Activated CD4-positive, alpha-beta T cell treated with anti-CD3 and anti-CD28 coated beads, Interleukin-2, amount 50 U/mL, for 24 hours (primary cell): ENCODE measurements at regions not wholly inside any gene's neighbourhood (a gene's known extent, or its start where the extent isn't known, plus 50 kb on each side); places are given as distances from the start of the nearest gene placed in this dataset.
"Not testable (repeated sequence)": the region's sequence is repeated elsewhere in the genome, so short reads cannot be mapped to it uniquely, and the experiment has no call there.

Experiments
- DNase-seq, 2 donors: peaks; one replicate each; pipeline ENCODE4 v3.0.0-alpha.2; 2020; ENCODE audit warnings: low read depth in 1 of 2, low spot score in 1 of 2

GRCh38 chr9:31639451-31639850, 745.0 kb upstream of the ACO1 start:
- no peak for DNase-seq

GRCh38 chr9:31669311-31669710, 715.1 kb upstream of the ACO1 start:
- no peak for DNase-seq

GRCh38 chr9:31671011-31671410, 713.4 kb upstream of the ACO1 start:
- no peak for DNase-seq

- no peak for DNase-seq
Measured at GRCh38 chr9:31674264-31674663, 710.2 kb upstream of the ACO1 start.

- no peak for DNase-seq
Measured at GRCh38 chr9:31677415-31677814, 707.0 kb upstream of the ACO1 start.

- no peak for DNase-seq
Measured at GRCh38 chr9:31677877-31678276, 706.6 kb upstream of the ACO1 start.

- DNase-seq, result no peak
Measured at GRCh38 chr9:31683116-31683515, 701.3 kb upstream of the ACO1 start.

GRCh38 chr9:31697956-31698355, 686.5 kb upstream of the ACO1 start:
- no peak for DNase-seq

- no peak for DNase-seq
Measured at GRCh38 chr9:31699836-31700235, 684.6 kb upstream of the ACO1 start.

- peak in 1 of 2 donors; percentile 0 for DNase-seq
Measured at GRCh38 chr9:31700252-31701045, 684.0 kb upstream of the ACO1 start.

GRCh38 chr9:31702957-31703356, 681.5 kb upstream of the ACO1 start:
- no peak for DNase-seq

GRCh38 chr9:31715250-31715649, 669.2 kb upstream of the ACO1 start:
- DNase-seq, result no peak

- no peak for DNase-seq
Measured at GRCh38 chr9:31719262-31719661, 665.2 kb upstream of the ACO1 start.

GRCh38 chr9:31730398-31730797, 654.0 kb upstream of the ACO1 start:
- no peak for DNase-seq

GRCh38 chr9:31733166-31733565, 651.3 kb upstream of the ACO1 start:
- DNase-seq, result no peak

GRCh38 chr9:31736581-31737179, 647.8 kb upstream of the ACO1 start:
- no peak for DNase-seq

- no peak for DNase-seq
Measured at GRCh38 chr9:31740705-31741104, 643.7 kb upstream of the ACO1 start.

GRCh38 chr9:31744589-31744988, 639.9 kb upstream of the ACO1 start:
- DNase-seq, result no peak

- no peak for DNase-seq
Measured at GRCh38 chr9:31745468-31745867, 639.0 kb upstream of the ACO1 start.

- no peak for DNase-seq
Measured at GRCh38 chr9:31745886-31746285, 638.6 kb upstream of the ACO1 start.

- DNase-seq, result no peak
Measured at GRCh38 chr9:31753756-31754155, 630.7 kb upstream of the ACO1 start.

- no peak for DNase-seq
Measured at GRCh38 chr9:31759703-31760102, 624.7 kb upstream of the ACO1 start.

- not testable (repeated sequence) for DNase-seq
Measured at GRCh38 chr9:31774021-31774420, 610.4 kb upstream of the ACO1 start.
